Cardiac septum (tissue), 1 donor: ENCODE measurements at regions not wholly inside any gene's neighbourhood (a gene's known extent, or its start where the extent isn't known, plus 50 kb on each side); places are given as distances from the start of the nearest gene placed in this dataset.

Source experiments
- DNase-seq: peaks from one replicate; pipeline ENCODE4 v3.0.0-alpha.2; 2020; ENCODE audit warnings: low spot score
- intact Hi-C: fragments of 100-400 bp; cut with DNase I; formaldehyde crosslinking; loops from one replicate; pipeline ENCODE4 v1.14.0; 2022
- donor health status: DM: no; HTN: no; CAD: no.

DNA sequence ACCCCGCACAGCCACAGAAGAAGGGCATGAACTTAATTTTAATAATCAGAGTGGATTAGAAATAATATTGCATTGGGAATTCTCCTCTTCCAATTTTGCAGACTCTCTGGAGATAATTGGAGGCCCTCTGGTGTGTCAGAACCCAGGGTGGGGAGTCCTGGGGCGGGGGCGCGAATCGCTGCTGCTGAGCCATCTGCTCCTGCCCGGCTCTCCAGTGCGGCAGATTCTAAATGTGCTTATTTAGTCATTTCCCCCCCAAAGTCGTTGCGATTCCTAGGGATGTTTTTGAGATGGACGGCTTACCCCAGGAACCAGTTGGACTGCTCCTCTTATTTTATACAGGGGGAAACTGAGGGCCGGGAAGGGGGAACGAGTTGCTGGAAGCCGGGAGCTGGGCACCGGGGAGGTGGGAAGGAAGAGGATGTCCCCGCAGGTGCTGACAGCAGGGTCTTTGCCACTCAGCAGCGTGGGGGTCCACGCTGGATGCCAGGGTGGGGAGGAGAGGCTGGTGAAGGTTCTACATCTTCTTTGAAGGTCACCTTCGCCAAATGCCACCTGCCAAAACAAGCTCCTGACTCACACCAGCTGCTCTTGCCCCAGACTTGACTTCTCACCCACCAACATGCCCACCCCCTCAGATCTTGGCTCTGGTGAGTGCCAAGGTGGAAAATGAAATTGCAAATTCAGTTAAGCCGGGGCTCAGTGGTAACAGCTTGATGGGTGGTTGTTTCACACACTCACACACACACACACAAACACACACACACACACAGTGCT, 91.3 kb upstream of the PRR23E start:
- DNase-seq, result no peak
- intact Hi-C loops, result no loop called here

DNA sequence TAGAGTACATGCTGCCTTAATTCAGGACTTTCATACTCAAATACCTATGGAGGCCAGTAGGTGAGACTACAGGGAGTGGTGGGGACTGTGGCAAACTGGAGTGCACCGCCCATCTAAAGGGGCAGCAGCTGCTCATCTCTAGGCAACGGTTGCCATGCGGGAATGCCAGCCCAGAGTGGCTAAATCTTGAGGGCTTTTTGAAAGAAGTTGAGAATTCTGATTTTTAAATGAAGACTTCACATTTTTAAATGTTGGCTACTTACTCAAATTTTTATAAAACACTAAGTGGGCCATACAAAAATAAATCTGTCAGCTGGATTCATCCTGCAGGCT, 90.8 kb upstream of the PRR23E start:
- DNase-seq, result no peak
- intact Hi-C loops, result no loop called here

GRCh38 chr3:127102587-127102986, 90.3 kb upstream of the PRR23E start:
- intact Hi-C loops, result no loop called here
- no peak for DNase-seq

GRCh38 chr3:127103080-127103479, 89.9 kb upstream of the PRR23E start:
- intact Hi-C loops, result no loop called here
- no peak for DNase-seq

DNA sequence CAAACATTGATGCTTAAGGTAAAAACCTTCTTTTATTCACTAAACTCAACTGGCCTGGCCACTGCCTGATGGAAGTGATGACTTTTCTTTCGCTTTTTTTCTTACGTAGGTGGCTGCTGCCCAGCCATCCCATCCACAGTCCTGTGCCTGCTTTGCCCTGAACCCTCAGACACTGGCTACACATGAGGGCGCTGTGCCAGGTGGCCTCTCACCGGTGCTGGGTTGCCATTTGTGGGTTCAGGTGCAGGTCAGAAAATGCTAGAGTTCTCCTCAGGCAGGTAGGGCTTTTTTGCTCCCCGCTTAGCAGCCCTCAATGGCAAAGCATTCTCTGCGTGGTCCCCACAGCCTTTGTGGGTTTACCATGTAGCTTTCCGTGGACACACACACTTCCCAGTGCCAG, 88.3 kb upstream of the PRR23E start:
- intact Hi-C loops, result no loop called here
- peak; percentile 29 for DNase-seq

DNA sequence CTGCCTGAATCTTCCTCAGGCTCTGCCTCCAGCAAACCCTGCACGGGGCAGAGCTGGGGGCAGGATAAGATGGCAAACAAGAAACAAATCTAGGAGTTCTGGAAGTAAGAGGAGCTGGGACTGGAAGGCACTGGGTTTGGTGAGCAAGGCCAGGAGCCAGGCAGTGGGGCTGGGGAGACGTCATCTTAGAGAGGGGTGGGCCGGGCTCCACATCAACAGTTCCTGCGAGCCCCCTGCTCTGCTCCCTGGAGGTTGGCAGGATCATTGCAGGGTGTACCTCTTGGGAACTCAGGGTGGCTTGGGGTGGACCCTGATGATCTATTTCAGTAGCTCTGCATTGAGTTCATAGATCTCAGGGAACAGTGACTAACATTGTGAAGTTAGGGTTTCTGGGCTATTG, 87.3 kb upstream of the PRR23E start:
- intact Hi-C loops, result no loop called here
- peak; percentile 44 for DNase-seq

DNA sequence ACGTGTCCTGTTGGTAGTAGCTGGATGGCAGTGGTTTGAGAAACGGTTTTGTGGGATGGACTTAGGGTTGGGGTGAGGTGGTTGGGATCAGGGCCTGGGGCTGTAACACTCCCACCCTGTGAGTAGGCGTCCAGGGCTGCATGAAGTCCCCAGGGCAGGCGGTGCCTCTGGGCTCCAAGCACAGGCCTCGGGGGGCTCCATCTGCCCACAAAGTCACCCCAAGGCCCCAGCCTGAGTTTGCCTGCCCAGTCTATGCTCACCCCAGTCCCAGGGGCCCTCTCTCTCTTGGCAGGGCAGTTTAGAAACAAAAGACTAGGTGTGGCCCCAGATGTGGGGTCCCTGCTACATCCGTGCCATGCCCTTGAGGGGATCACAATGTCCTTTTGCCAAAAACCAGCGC, 86.9 kb upstream of the PRR23E start:
- DNase-seq, result peak; percentile 59
- intact Hi-C loops, result no loop called here

- DNase-seq, result peak; percentile 27
- intact Hi-C loops, result no loop called here
Measured at GRCh38 chr3:127106456-127106855, 86.5 kb upstream of the PRR23E start.

DNA sequence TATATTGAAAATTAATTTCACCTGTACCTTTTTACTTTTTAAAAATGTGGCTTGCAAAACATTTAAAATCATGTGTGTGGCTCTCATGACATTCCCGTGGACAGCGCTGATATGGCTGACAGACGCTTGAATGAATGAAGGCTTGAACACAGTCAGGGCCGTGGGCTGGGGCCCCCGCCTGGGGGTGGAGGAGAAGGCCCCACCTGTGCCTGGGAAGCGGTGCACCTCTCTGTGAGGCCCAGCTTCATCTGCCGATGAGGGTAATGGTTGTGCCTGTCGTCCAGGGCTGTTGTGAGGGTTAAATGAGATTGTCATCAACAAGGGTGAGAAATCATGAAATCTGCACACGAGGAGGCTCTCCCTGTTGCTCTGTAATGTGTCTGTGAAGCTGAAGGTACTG, 85.9 kb upstream of the PRR23E start:
- DNase-seq, result peak; percentile 46
- intact Hi-C loops, result no loop called here

DNA sequence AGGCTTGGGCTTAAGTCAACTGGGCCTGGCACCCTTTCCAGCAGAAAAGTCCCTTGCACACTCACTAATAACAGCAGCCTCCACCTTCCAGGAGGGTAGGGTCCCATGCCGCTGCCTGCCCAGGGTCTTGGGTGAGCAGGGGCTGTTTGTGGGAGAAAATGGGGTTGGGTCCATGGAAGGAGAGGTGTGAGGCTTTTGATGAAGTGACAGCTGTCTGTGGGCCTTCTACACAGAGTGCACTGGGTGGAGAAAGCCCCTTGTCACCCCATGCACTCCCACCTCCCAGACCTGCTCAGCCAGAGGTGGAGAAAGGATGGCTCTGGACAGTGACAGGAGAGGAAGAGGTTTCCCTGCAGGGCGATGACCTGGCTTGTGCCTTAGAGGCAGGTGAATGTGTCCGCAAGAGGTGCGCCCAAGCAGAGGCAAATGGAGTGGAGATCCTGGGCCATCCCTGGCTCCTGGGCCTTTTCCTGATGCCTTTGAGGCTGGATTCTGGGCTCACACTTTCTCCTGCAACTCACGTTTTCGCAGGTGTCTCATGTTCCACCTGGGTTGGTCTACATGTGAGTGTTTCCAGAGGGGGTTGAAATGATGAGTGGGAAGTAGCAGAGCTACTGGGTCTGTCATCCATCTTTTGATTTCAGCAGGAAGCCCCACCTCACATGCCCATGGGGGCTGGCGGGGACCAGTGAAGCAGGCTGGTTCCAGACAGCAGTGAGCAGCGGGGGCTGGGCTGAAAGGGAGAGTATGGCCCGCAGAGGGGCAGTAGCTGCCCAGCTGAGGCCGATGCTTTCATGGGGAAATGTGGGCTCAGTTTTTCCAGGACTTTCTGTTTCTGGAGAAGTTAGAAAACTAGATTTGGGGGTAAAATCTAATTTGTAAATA, 85.2 kb upstream of the PRR23E start:
- intact Hi-C loops, result no loop called here
- DNase-seq, result peak; percentile 63

DNA sequence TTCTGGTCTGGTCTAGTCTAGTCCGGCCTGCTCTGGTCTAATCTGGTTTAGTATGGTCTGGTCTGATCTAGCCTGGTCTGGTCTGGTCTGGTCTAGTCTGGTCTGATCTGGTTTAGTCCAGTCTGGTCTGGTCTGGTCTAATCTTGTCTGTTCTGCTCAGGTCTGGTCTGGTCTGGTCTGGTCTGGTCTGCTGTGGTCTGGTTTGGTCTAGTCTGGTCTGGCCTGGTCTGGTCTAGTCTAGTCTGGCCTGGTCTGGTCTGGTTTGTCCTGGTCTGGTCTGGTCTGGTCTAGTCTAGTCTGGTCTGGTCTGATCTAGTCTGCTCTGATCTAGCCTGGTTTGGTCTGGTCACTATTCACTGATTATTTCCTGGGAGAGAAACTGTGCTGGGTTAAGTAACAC, 84.1 kb upstream of the PRR23E start:
- intact Hi-C loops, result no loop called here
- peak; percentile 66 for DNase-seq

DNA sequence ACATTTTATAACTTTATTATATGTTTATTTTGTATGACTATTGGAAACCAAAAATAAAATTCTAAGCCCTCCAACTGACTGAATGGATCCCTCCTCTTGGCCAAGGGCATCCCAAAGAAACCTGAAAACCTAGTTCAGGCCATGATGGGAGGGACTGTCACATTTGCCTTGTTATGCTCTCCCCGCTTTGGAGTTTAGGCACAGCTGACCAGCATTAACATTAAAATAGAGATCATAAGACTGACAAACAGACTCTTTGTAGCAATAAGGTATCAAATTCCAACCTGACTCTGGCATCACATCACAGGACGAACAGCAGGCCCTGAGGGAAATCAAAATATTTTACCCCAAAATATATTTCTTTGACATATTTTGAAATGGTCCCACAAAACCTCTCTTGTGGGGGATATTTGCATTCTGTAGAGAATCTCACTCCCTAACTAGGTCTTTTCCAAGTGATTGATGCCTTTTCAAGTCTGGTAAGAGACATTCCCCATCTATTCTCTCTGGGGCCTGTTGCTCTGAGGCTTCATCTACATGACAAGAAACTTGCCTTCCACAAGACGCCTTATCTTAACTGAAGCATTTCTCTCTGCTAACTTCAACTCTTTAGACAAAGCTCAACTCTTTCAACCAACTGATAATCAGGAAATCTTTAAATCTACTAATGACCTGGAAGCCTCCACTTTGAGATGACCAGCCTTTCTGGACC, 81.8 kb upstream of the PRR23E start:
- no peak for DNase-seq

DNA sequence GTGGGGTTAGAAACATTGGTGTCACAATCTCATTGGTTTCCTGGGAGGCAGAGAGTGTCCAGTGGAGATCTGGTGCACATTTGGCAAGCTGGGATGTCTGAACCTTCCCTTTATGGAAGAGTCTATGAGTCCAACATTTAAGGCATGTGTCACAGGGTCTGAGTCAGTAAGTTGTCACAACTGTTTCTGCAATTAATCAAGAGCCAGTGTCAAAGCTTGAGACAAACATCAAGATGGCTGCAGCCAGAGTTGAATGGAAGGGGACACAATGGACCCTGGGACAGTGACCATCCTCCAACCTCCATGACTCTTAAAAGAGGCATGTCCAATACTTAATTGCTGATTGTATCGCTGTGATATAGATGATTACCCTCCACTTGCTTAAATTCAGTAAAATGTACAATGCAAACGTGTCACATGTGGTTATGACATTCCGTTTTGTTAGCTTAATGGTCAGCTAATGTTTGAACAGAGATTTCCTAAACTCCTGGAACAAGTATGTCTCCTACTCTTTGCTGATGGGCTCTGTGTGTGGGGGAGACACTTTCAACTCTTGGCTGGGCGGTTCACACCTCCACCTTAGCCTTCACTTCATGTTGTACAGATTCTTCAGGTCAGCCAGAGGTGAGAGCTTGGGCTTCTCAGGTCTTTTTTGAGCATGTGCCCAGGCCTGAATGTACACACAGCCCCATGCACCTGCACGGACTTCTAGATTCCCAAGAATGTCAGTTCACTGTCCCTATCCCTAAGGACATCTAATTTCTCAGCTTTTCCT, 79.9 kb upstream of the PRR23E start:
- no peak for DNase-seq
- intact Hi-C loops, result no loop called here

More for the DNA sequence above, 81.8 kb upstream of the PRR23E start:
- intact Hi-C loops, result no loop called here

GRCh38 chr3:127113571-127113891, 79.4 kb upstream of the PRR23E start:
- intact Hi-C loops, result no loop called here
- DNase-seq, result no peak

GRCh38 chr3:127114337-127115070, 78.4 kb upstream of the PRR23E start:
- intact Hi-C loops, result no loop called here
- DNase-seq, result peak; percentile 46

GRCh38 chr3:127115691-127116351, 77.1 kb upstream of the PRR23E start:
- DNase-seq, result peak; percentile 49
- intact Hi-C loops, result no loop called here

GRCh38 chr3:127118366-127118765, 74.6 kb upstream of the PRR23E start:
- DNase-seq, result no peak
- intact Hi-C loops, result no loop called here

DNA sequence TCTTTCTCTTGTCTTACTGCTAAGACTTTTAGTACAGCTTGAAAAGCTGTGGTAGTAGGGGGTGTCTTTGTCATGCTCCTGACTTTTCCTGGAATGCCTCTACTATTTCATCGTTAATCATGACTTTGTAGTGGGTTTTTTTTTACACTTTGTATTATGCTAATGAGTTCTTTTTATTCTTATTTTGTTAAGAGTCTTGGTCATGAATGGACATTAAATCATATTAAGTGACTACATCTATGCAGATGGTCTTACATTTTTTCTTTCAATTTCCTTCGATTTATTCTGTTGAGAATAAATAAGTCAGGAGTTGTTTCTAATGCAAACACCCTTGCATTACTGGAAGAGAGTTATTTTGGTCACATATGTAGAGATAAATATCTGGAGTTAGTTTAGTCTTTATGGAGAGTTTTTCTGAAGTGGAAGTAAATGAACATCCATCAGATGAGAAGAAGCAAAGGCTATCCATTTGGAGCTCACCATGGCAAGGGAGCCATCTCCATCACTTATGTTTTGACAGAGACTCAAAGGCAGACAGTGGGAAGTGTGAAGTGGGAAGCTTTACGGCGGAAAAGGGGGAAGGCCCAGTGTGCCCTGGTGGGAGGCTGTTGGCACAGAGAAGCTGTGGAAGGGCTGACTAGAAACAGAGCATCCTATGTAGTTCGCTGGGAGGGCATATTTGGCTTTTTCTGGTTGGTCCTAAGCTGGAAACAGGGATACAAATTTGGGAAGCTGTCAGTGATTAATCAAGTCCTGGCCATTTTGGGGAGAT, 73.1 kb upstream of the PRR23E start:
- no peak for DNase-seq
- intact Hi-C loops, result no loop called here
